IPS-20b (cell line): ENCODE measurements at regions not wholly inside any gene's neighbourhood (a gene's known extent, or its start where the extent isn't known, plus 50 kb on each side); places are given as distances from the start of the nearest gene placed in this dataset.
A peak's percentile ranks its signal among the peaks of the same experiment; 100 is the strongest.

Experiments
- H3K27ac ChIP-seq: one replicate; pipeline ENCODE4 v1.5.1; 2013; ENCODE audit warnings: low read length
- H3K27me3 ChIP-seq: 2 replicates; pipeline ENCODE4 v1.6.1; 2013; ENCODE audit warnings: mild to moderate bottlenecking, low read length, inconsistent platforms; ENCODE audit not compliant: insufficient read depth
- H3K36me3 ChIP-seq: 2 replicates; pipeline ENCODE4 v1.6.1; 2013; ENCODE audit warnings: low read depth, mild to moderate bottlenecking, inconsistent platforms, low read length, moderate library complexity; ENCODE audit not compliant: insufficient read depth
- H3K4me1 ChIP-seq: 2 replicates; pipeline ENCODE4 v1.6.1; 2013; ENCODE audit warnings: mild to moderate bottlenecking, control low read depth, inconsistent platforms, low read length, moderate library complexity; ENCODE audit not compliant: insufficient read depth
- H3K4me3 ChIP-seq: 2 replicates; pipeline ENCODE4 v1.5.1; 2013; ENCODE audit warnings: mild to moderate bottlenecking, low read length, inconsistent platforms
- H3K9ac ChIP-seq: 2 replicates; pipeline ENCODE4 v1.6.1; 2013; ENCODE audit warnings: low read depth, mild to moderate bottlenecking, inconsistent platforms, low read length, moderate library complexity
- H3K9me3 ChIP-seq: 2 replicates; pipeline ENCODE4 v1.6.1; 2013; ENCODE audit warnings: mild to moderate bottlenecking, low read depth, low read length, inconsistent platforms; ENCODE audit not compliant: insufficient read depth

GRCh38 chr20:20821484-20822260, 109.2 kb upstream of the RALGAPA2 start:
- Histone ChIP-seq H3K4me1 (peaks cover 30% of the 10 kb centered on the region), H3K4me3 (peak overlapping the region; percentile 38; the same call in 1 of the 2 replicates), H3K9ac (no peak overlapping the region), H3K27me3 (peaks cover 4% of the 10 kb centered on the region; the same call in 1 of the 2 replicates), H3K36me3 (no peaks in the 10 kb centered on the region), H3K27ac (no peak overlapping the region), H3K9me3 (no peaks in the 10 kb centered on the region)

- Histone ChIP-seq H3K36me3 (no peaks in the 10 kb centered on the region), H3K4me1 (peaks cover 37% of the 10 kb centered on the region), H3K4me3 (no peak overlapping the region), H3K27ac (no peak overlapping the region), H3K27me3 (peaks cover 4% of the 10 kb centered on the region; the same call in 1 of the 2 replicates), H3K9ac (no peak overlapping the region), H3K9me3 (no peaks in the 10 kb centered on the region)
Observed at GRCh38 chr20:20820785-20821483, 108.5 kb upstream of the RALGAPA2 start.

- Histone ChIP-seq H3K27ac (no peak overlapping the region), H3K36me3 (no peaks in the 10 kb centered on the region), H3K9me3 (no peaks in the 10 kb centered on the region), H3K27me3 (peaks cover 4% of the 10 kb centered on the region; the same call in 1 of the 2 replicates), H3K4me3 (no peak overlapping the region), H3K4me1 (peaks cover 45% of the 10 kb centered on the region), H3K9ac (no peak overlapping the region)
Observed at GRCh38 chr20:20820104-20820503, 107.7 kb upstream of the RALGAPA2 start.

GRCh38 chr20:20816969-20817755, 104.7 kb upstream of the RALGAPA2 start:
- peaks cover 53% of the 10 kb centered on the region for H3K4me1 ChIP-seq
- no peak overlapping the region for H3K27ac ChIP-seq
- no peak overlapping the region for H3K4me3 ChIP-seq
- no peaks in the 10 kb centered on the region for H3K27me3 ChIP-seq
- H3K36me3 ChIP-seq: no peaks in the 10 kb centered on the region
- H3K9ac ChIP-seq: no peak overlapping the region; the same call in 1 of the 2 replicates
- no peaks in the 10 kb centered on the region for H3K9me3 ChIP-seq

- Histone ChIP-seq H3K27me3 (no peaks in the 10 kb centered on the region), H3K9me3 (no peaks in the 10 kb centered on the region), H3K36me3 (no peaks in the 10 kb centered on the region), H3K27ac (no peak overlapping the region), H3K4me1 (peaks cover 42% of the 10 kb centered on the region), H3K9ac (peak overlapping the region; percentile 15; the same call in 1 of the 2 replicates), H3K4me3 (peak overlapping the region; percentile 33)
Observed at GRCh38 chr20:20815711-20816455, 103.4 kb upstream of the RALGAPA2 start.

- no peak overlapping the region for H3K27ac ChIP-seq
- peak overlapping the region; percentile 33 for H3K4me3 ChIP-seq
- H3K27me3 ChIP-seq: no peaks in the 10 kb centered on the region
Observed at GRCh38 chr20:20814685-20815084, 102.2 kb upstream of the RALGAPA2 start.

GRCh38 chr20:20812136-20812535, 99.7 kb upstream of the RALGAPA2 start:
- Histone ChIP-seq H3K9ac (no peak overlapping the region), H3K36me3 (no peaks in the 10 kb centered on the region), H3K4me1 (peaks cover 33% of the 10 kb centered on the region), H3K27ac (no peak overlapping the region), H3K9me3 (no peaks in the 10 kb centered on the region), H3K27me3 (no peaks in the 10 kb centered on the region), H3K4me3 (no peak overlapping the region)

More at GRCh38 chr20:20814685-20815084, 102.2 kb upstream of the RALGAPA2 start:
- Histone ChIP-seq H3K36me3 (no peaks in the 10 kb centered on the region), H3K4me1 (peaks cover 36% of the 10 kb centered on the region), H3K9me3 (no peaks in the 10 kb centered on the region), H3K9ac (no peak overlapping the region)

GRCh38 chr20:20808016-20808415, 95.6 kb upstream of the RALGAPA2 start:
- Histone ChIP-seq H3K27me3 (no peaks in the 10 kb centered on the region), H3K9ac (no peak overlapping the region), H3K36me3 (no peaks in the 10 kb centered on the region), H3K27ac (no peak overlapping the region), H3K9me3 (no peaks in the 10 kb centered on the region), H3K4me1 (peaks cover 13% of the 10 kb centered on the region; the same call in 1 of the 2 replicates), H3K4me3 (no peak overlapping the region)

GRCh38 chr20:20806121-20807095, 94.0 kb upstream of the RALGAPA2 start:
- H3K4me1 ChIP-seq: peaks cover 13% of the 10 kb centered on the region; the same call in 1 of the 2 replicates
- H3K9me3 ChIP-seq: no peaks in the 10 kb centered on the region
- H3K27me3 ChIP-seq: no peaks in the 10 kb centered on the region
- H3K4me3 ChIP-seq: no peak overlapping the region
- no peak overlapping the region for H3K27ac ChIP-seq
- no peaks in the 10 kb centered on the region for H3K36me3 ChIP-seq
- no peak overlapping the region for H3K9ac ChIP-seq

GRCh38 chr20:20803011-20803410, 90.6 kb upstream of the RALGAPA2 start:
- H3K9me3 ChIP-seq: no peaks in the 10 kb centered on the region
- H3K27me3 ChIP-seq: no peaks in the 10 kb centered on the region
- H3K4me1 ChIP-seq: peaks cover 13% of the 10 kb centered on the region; the same call in 1 of the 2 replicates
- no peaks in the 10 kb centered on the region for H3K36me3 ChIP-seq
- H3K4me3 ChIP-seq: no peak overlapping the region
- no peak overlapping the region for H3K27ac ChIP-seq
- no peak overlapping the region for H3K9ac ChIP-seq
